Prostate gland (tissue), 2 donors: ENCODE measurements at regions not wholly inside any gene's neighbourhood (a gene's known extent, or its start where the extent isn't known, plus 50 kb on each side); places are given as distances from the start of the nearest gene placed in this dataset.
"Not testable (repeated sequence)": the region's sequence is repeated elsewhere in the genome, so short reads cannot be mapped to it uniquely, and the experiment has no call there.

Experiments used
- DNase-seq: peaks from one replicate; pipeline ENCODE4 v3.0.0-alpha.2; 2019; ENCODE audit warnings: low spot score
- H3K27ac ChIP-seq, 2 donors: fragments of 200-600 bp; sonication (generic); 2 replicates each; pipeline ENCODE4 v1.5.1; 2017 to 2019
- H3K27me3 ChIP-seq: fragments of 200-600 bp; sonication (generic); replicated peaks from 2 replicates; pipeline ENCODE4 v1.5.1; 2019; ENCODE audit not compliant: insufficient read depth
- H3K36me3 ChIP-seq, 2 donors: fragments of 200-600 bp; sonication (generic); 1 replicate in 1 of 2; 2 replicates in 1 of 2; pipeline versions ENCODE4 v1.5.1 to v1.8.1; 2017 to 2019
- H3K4me1 ChIP-seq: fragments of 200-600 bp; sonication (generic); replicated peaks from 2 replicates; pipeline ENCODE4 v1.5.1; 2019
- H3K4me3 ChIP-seq, 2 donors: fragments of 200-600 bp; sonication (generic); 2 replicates each; pipeline ENCODE4 v1.5.1; 2017 to 2019
- H3K9me3 ChIP-seq: fragments of 200-600 bp; sonication (generic); 2 replicates; pipeline ENCODE4 v1.5.1; 2017
- POLR2AphosphoS5 ChIP-seq: sonication (generic); formaldehyde crosslinking; IDR thresholded peaks from one replicate; pipeline ENCODE4 v1.6.1; 2017; ENCODE audit warnings: antibody characterized with exemption
- WGBS: methylation state at CpG from one replicate; pipeline ENCODE4 v1.1.5; 2018; 5-methylcytosine and 5-hydroxymethylcytosine counted together
- intact Hi-C: fragments of 100-400 bp; cut with DNase I; formaldehyde crosslinking; loops from one replicate; pipeline ENCODE4 v1.14.2; 2022

GRCh38 chr9:62863319-62863718 lies 1673.5 kb downstream of the SPATA31A7 start:
- H3K4me1 ChIP-seq, H3K27ac ChIP-seq, H3K9me3 ChIP-seq, intact Hi-C loops, H3K27me3 ChIP-seq, H3K4me3 ChIP-seq, H3K36me3 ChIP-seq: not testable (repeated sequence)
- peak; percentile 98 for DNase-seq
- TF ChIP-seq POLR2AphosphoS5, result peak; percentile 96
- 8% methylated on average over 4 of the region's 4 CpGs for WGBS

- intact Hi-C loops, H3K27me3 ChIP-seq, H3K4me1 ChIP-seq, H3K9me3 ChIP-seq, H3K27ac ChIP-seq, H3K4me3 ChIP-seq, DNase-seq, H3K36me3 ChIP-seq: not testable (repeated sequence)
- WGBS, result 64% methylated on average over 8 of the region's 8 CpGs
Measured at GRCh38 chr9:62863867-62864266, 1674.0 kb downstream of the SPATA31A7 start.

- intact Hi-C loops, H3K4me1 ChIP-seq, H3K36me3 ChIP-seq, H3K9me3 ChIP-seq, H3K27me3 ChIP-seq: not testable (repeated sequence)
- peak; percentile 84 for DNase-seq
- peak; percentile 26 for TF ChIP-seq POLR2AphosphoS5
- WGBS, result 12% methylated on average over 28 of the region's 28 CpGs
- Histone ChIP-seq H3K27ac (peak overlapping the region in 1 of 2 donors; percentile 13), H3K4me3 (peak overlapping the region in 1 of 2 donors; percentile 17)
Measured at GRCh38 chr9:62864481-62865469, 1674.9 kb downstream of the SPATA31A7 start.

- WGBS, result 58% methylated on average over 3 of the region's 4 CpGs
- H3K4me3 ChIP-seq, H3K27me3 ChIP-seq, DNase-seq, H3K9me3 ChIP-seq, intact Hi-C loops, H3K27ac ChIP-seq, H3K4me1 ChIP-seq, H3K36me3 ChIP-seq: not testable (repeated sequence)
Measured at GRCh38 chr9:62869061-62869460, 1679.2 kb downstream of the SPATA31A7 start.

- H3K36me3 ChIP-seq, H3K9me3 ChIP-seq, DNase-seq, H3K4me3 ChIP-seq, H3K27me3 ChIP-seq, intact Hi-C loops, H3K27ac ChIP-seq, H3K4me1 ChIP-seq: not testable (repeated sequence)
- 47% methylated on average over 1 of the region's 1 CpG for WGBS
Measured at GRCh38 chr9:62871765-62872164, 1681.9 kb downstream of the SPATA31A7 start.

- WGBS, result 80% methylated on average over 10 of the region's 10 CpGs
- H3K27ac ChIP-seq, H3K27me3 ChIP-seq, DNase-seq, intact Hi-C loops, H3K9me3 ChIP-seq, H3K4me1 ChIP-seq, H3K4me3 ChIP-seq, H3K36me3 ChIP-seq: not testable (repeated sequence)
Measured at GRCh38 chr9:62874213-62874612, 1684.4 kb downstream of the SPATA31A7 start.

GRCh38 chr9:62874745-62875599 lies 1685.1 kb downstream of the SPATA31A7 start:
- not testable (repeated sequence) for DNase-seq

GRCh38 chr9:62877552-62877951 lies 1687.7 kb downstream of the SPATA31A7 start:
- H3K4me3 ChIP-seq, H3K4me1 ChIP-seq, intact Hi-C loops, H3K27ac ChIP-seq, H3K27me3 ChIP-seq, H3K36me3 ChIP-seq, H3K9me3 ChIP-seq, DNase-seq: not testable (repeated sequence)

More at GRCh38 chr9:62874745-62875599, 1685.1 kb downstream of the SPATA31A7 start:
- H3K27ac ChIP-seq, intact Hi-C loops, H3K36me3 ChIP-seq, H3K4me1 ChIP-seq, H3K4me3 ChIP-seq, H3K27me3 ChIP-seq, H3K9me3 ChIP-seq: not testable (repeated sequence)
- 76% methylated on average over 4 of the region's 4 CpGs for WGBS

- H3K4me3 ChIP-seq, H3K27ac ChIP-seq, DNase-seq, intact Hi-C loops, H3K36me3 ChIP-seq, H3K27me3 ChIP-seq, H3K4me1 ChIP-seq, H3K9me3 ChIP-seq: not testable (repeated sequence)
- WGBS, result 62% methylated on average over 7 of the region's 7 CpGs
Measured at GRCh38 chr9:62877987-62878386, 1688.2 kb downstream of the SPATA31A7 start.

GRCh38 chr9:62880453-62880852 lies 1690.6 kb downstream of the SPATA31A7 start:
- H3K36me3 ChIP-seq, H3K4me1 ChIP-seq, H3K9me3 ChIP-seq, H3K27me3 ChIP-seq, DNase-seq, H3K27ac ChIP-seq, intact Hi-C loops, H3K4me3 ChIP-seq: not testable (repeated sequence)
- WGBS, result 72% methylated on average over 6 of the region's 6 CpGs

GRCh38 chr9:62880971-62881370 lies 1691.1 kb downstream of the SPATA31A7 start:
- H3K27ac ChIP-seq, H3K4me1 ChIP-seq, H3K9me3 ChIP-seq, H3K4me3 ChIP-seq, H3K36me3 ChIP-seq, H3K27me3 ChIP-seq, DNase-seq, intact Hi-C loops: not testable (repeated sequence)
- WGBS, result 81% methylated on average over 3 of the region's 3 CpGs

GRCh38 chr9:62881811-62882210 lies 1692.0 kb downstream of the SPATA31A7 start:
- H3K27ac ChIP-seq, H3K36me3 ChIP-seq, H3K9me3 ChIP-seq, DNase-seq, H3K4me1 ChIP-seq, intact Hi-C loops, H3K27me3 ChIP-seq, H3K4me3 ChIP-seq: not testable (repeated sequence)
- 86% methylated on average over 8 of the region's 8 CpGs for WGBS
